ENCODE measurements at regions not wholly inside any gene's neighbourhood (a gene's known extent, or its start where the extent isn't known, plus 50 kb on each side); places are given as distances from the start of the nearest gene placed in this dataset.

DNA sequence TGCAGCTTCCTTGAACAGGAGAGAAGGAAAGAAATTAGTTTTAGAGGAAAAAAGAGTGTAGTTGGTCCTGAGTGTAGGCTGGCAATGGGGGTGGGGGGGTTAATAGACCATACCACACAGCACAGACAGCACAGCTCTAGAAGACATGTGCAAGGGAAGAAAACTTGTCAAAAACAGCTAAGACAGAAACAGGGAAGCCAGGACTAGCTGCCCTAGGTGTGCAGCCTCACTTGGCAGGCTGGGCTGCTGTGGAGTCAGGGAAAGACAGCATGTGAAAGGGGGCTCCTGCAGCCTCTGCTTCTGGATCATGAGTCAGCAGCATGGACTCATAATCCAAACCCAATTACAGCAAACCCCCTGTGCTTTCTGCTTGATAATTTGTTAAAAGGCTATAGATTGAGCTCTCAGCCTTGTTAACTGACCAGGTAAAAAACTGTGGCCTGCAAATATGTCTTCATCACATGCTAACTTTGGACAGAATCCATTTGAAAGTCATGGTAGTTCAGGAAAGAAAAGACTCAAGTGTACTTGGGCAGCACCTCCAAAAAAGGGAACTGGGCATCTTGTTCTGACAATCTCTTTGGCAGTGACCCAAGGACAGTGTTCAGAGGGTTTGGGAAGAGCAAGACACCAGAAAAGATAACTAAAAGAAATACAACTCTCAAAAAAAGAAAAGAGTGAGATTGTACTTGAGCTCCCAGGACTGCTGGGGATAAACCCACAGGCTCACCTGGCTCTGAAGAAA, 142.2 kb upstream of the VWC2 start:
- peaks cover 1% of the 10 kb centered on the region for H3K27me3 Mint-ChIP-seq (ENCODE audit: low read depth)

GRCh38 chr7:49631960-49632359, 141.5 kb upstream of the VWC2 start:
- Mint-ChIP-seq H3K4me1 (peaks cover 5% of the 10 kb centered on the region), H3K27me3 (ENCODE audit: low read depth) (no peaks in the 10 kb centered on the region), H3K36me3 (ENCODE audit: low read depth) (no peaks in the 10 kb centered on the region), H3K4me3 (no peak overlapping the region), H3K9me3 (no peaks in the 10 kb centered on the region), H3K27ac (no peak overlapping the region)
- TF ChIP-seq CTCF (IDR thresholded peaks at IDR 0.05; ENCODE audit: unreplicated experiment in 3 of 3), result no peak

More for the DNA sequence above, 142.2 kb upstream of the VWC2 start:
- Mint-ChIP-seq H3K4me3 (no peak overlapping the region), H3K36me3 (ENCODE audit: low read depth) (no peaks in the 10 kb centered on the region), H3K4me1 (peaks cover 5% of the 10 kb centered on the region), H3K27ac (no peak overlapping the region), H3K9me3 (no peaks in the 10 kb centered on the region)
- no peak for TF ChIP-seq CTCF (IDR thresholded peaks at IDR 0.05; ENCODE audit: unreplicated experiment in 3 of 3)

- Mint-ChIP-seq H3K9me3 (no peaks in the 10 kb centered on the region), H3K27ac (no peak overlapping the region), H3K36me3 (ENCODE audit: low read depth) (no peaks in the 10 kb centered on the region), H3K4me1 (peaks cover 3% of the 10 kb centered on the region), H3K4me3 (no peak overlapping the region), H3K27me3 (ENCODE audit: low read depth) (no peaks in the 10 kb centered on the region)
- no peak for TF ChIP-seq CTCF (IDR thresholded peaks at IDR 0.05; ENCODE audit: unreplicated experiment in 3 of 3)
Measured at GRCh38 chr7:49635800-49636199, 137.6 kb upstream of the VWC2 start.

DNA sequence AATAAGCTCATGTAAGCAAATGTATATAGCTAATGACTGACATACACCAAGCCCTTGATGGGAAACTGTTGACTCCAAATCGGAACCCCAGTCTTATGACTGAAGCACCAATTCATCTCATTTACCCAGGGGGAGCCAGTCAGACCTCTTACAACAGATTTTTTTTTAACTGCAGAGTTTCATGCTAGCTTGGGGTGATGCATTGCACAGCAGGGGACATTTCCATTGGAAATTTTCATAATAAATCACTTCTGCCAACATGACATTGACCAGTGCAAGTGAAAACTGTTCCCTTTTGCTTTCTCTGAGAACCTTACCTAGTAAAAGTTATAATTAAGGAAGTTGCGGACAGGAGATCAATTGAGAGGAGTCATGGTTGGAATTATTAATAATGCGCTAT, 137.0 kb upstream of the VWC2 start:
- Mint-ChIP-seq H3K4me3 (no peak overlapping the region), H3K9me3 (no peaks in the 10 kb centered on the region), H3K4me1 (no peaks in the 10 kb centered on the region), H3K27ac (no peak overlapping the region), H3K36me3 (ENCODE audit: low read depth) (no peaks in the 10 kb centered on the region), H3K27me3 (ENCODE audit: low read depth) (no peaks in the 10 kb centered on the region)
- TF ChIP-seq CTCF (IDR thresholded peaks at IDR 0.05; ENCODE audit: unreplicated experiment in 3 of 3), result no peak

GRCh38 chr7:49638166-49638565, 135.3 kb upstream of the VWC2 start:
- Mint-ChIP-seq H3K4me1 (no peaks in the 10 kb centered on the region), H3K27ac (no peak overlapping the region), H3K4me3 (no peak overlapping the region), H3K9me3 (no peaks in the 10 kb centered on the region), H3K27me3 (ENCODE audit: low read depth) (no peaks in the 10 kb centered on the region), H3K36me3 (ENCODE audit: low read depth) (no peaks in the 10 kb centered on the region)
- no peak for TF ChIP-seq CTCF (IDR thresholded peaks at IDR 0.05; ENCODE audit: unreplicated experiment in 3 of 3)

DNA sequence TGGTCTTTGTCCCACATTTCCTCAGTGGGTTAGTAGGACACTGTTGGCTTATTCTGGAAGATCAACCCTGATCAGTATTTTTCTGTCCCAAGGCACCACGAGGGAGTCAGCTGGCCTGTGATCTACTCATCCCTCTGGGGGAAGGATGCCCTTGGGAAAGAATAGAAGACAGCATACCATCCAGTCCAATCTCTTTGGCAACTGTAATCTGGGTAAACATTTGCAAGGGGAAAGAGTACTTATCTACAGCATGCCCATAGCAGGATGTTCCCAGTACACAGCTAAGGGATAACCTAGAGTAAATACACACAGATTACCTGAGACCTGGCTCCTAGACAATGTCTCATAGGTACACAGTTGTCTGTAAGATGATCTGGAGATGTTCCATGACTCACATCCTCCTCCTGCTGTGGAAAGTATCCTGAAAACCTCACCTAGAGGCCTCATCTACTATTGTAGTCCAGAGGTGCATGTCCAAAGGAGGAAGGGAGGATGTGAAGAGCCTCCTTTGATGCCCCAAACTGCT, 134.3 kb upstream of the VWC2 start:
- no peak overlapping the region for H3K27ac Mint-ChIP-seq
- no peaks in the 10 kb centered on the region for H3K27me3 Mint-ChIP-seq (ENCODE audit: low read depth)
- H3K4me1 Mint-ChIP-seq, result peaks cover 2% of the 10 kb centered on the region
- TF ChIP-seq CTCF (IDR thresholded peaks at IDR 0.05; ENCODE audit: unreplicated experiment in 3 of 3), result no peak
- no peaks in the 10 kb centered on the region for H3K9me3 Mint-ChIP-seq
- no peak overlapping the region for H3K4me3 Mint-ChIP-seq
- no peaks in the 10 kb centered on the region for H3K36me3 Mint-ChIP-seq (ENCODE audit: low read depth)

Measured in nephron (organoid).